ENCODE measurements at regions not wholly inside any gene's neighbourhood (a gene's known extent, or its start where the extent isn't known, plus 50 kb on each side); places are given as distances from the start of the nearest gene placed in this dataset.

- intact Hi-C loops (cut with micrococcal nuclease; ENCODE audit: unreplicated experiment): no loop called here
- in situ Hi-C loops (cut with MboI): no loop called here
- Histone ChIP-seq H3K9me3 (replicated peaks; ENCODE audit: control insufficient read depth, insufficient read depth, low read length) (no peaks in the 10 kb centered on the region), H4K20me1 (ENCODE audit: control insufficient read depth, insufficient read depth) (no peaks in the 10 kb centered on the region), H3K4me1 (ENCODE audit: control insufficient read depth, insufficient read depth, low read length) (no peaks in the 10 kb centered on the region), H3K79me2 (ENCODE audit: control insufficient read depth, insufficient read depth, low read length) (no peaks in the 10 kb centered on the region), H3K36me3 (ENCODE audit: control insufficient read depth in 2 of 2, insufficient read depth in 2 of 2, low read length in 1 of 2) (no peaks in the 10 kb centered on the region), H3K27me3 (replicated peaks in 1 of 2; ENCODE audit: control insufficient read depth in 2 of 2, insufficient read depth in 2 of 2, low read length in 1 of 2) (no peaks in the 10 kb centered on the region), H3K27ac (ENCODE audit: control insufficient read depth, insufficient read depth) (no peak overlapping the region), H2AFZ (ENCODE audit: control insufficient read depth, low read depth, low read length) (no peak overlapping the region), H3K9ac (ENCODE audit: control insufficient read depth, insufficient read depth, low read length) (no peak overlapping the region), H3K4me3 (no peak overlapping the region), H3K4me2 (ENCODE audit: control insufficient read depth, insufficient read depth) (no peak overlapping the region)
- SMC1A ChIA-PET (ENCODE audit: uncharacterized antibody, unreplicated experiment): no interaction called here
- no peak for TF ChIP-seq JUNB (IDR thresholded peaks at IDR 0.05)
- TF ChIP-seq ZNF622 (IDR thresholded peaks at IDR 0.05): no peak
- TF ChIP-seq ZNF274 (IDR thresholded peaks at IDR 0.05; ENCODE audit: insufficient read depth, insufficient read length): no peak
- TF ChIP-seq YY1 (IDR thresholded peaks at IDR 0.05; ENCODE audit: low read depth, low read length): no peak
- TF ChIP-seq MEF2A (IDR thresholded peaks at IDR 0.05; ENCODE audit: insufficient read depth, low read depth, low read length): no peak
- TF ChIP-seq NR2C2 (IDR thresholded peaks at IDR 0.05; ENCODE audit: borderline replicate concordance, control insufficient read depth, insufficient read length, low read depth): no peak
- WGBS (ENCODE audit: insufficient coverage, insufficient replicate concordance, low lambda C conversion rate, missing lambda C conversion rate): 29% methylated on average over 3 of the region's 3 CpGs
- POLR2A ChIA-PET: no interaction called here
- ATAC-seq (no peak), FAIRE-seq (no peak), DNase-seq (ENCODE audit: low read depth, low spot score) (no peak)
- BruUV-seq (replicated peaks): no TSS peak
- CTCF ChIA-PET: no interaction called here
- RAD21 ChIA-PET (ENCODE audit: unreplicated experiment): no interaction called here
These were observed 533.8 kb upstream of the PCDH9 start for GRCh38 chr13:67763984-67764383.

DNA sequence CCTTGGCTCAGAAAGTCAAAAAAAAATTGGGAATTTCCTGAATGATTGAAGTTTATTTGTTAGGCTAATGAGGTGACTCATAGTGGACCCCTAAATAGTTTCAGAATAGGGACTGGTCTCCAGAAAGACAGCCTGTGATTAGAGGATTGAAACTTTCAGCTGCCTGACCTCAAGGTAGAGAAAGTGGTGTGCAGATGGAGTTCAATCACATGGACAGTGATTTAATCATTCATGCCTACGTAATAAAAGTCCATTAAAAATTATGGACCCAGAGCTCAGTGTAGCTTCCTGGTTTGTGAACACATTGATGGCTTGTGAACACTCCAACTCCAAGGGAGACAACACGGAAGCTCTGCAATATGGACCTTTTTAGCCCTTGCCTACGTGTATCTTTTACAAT, 533.2 kb upstream of the PCDH9 start:
- Histone ChIP-seq H3K4me3 (no peak overlapping the region), H3K36me3 (ENCODE audit: control insufficient read depth in 2 of 2, insufficient read depth in 2 of 2, low read length in 1 of 2) (no peaks in the 10 kb centered on the region), H4K20me1 (ENCODE audit: control insufficient read depth, insufficient read depth) (no peaks in the 10 kb centered on the region), H3K4me2 (ENCODE audit: control insufficient read depth, insufficient read depth) (no peak overlapping the region), H3K27me3 (replicated peaks in 1 of 2; ENCODE audit: control insufficient read depth in 2 of 2, insufficient read depth in 2 of 2, low read length in 1 of 2) (no peaks in the 10 kb centered on the region), H3K4me1 (ENCODE audit: control insufficient read depth, insufficient read depth, low read length) (no peaks in the 10 kb centered on the region), H2AFZ (ENCODE audit: control insufficient read depth, low read depth, low read length) (no peak overlapping the region), H3K79me2 (ENCODE audit: control insufficient read depth, insufficient read depth, low read length) (no peaks in the 10 kb centered on the region), H3K9ac (ENCODE audit: control insufficient read depth, insufficient read depth, low read length) (no peak overlapping the region), H3K27ac (ENCODE audit: control insufficient read depth, insufficient read depth) (no peak overlapping the region), H3K9me3 (replicated peaks; ENCODE audit: control insufficient read depth, insufficient read depth, low read length) (no peaks in the 10 kb centered on the region)
- in situ Hi-C loops (cut with MboI): no loop called here
- ChIA-PET RAD21 (ENCODE audit: unreplicated experiment) (no interaction called here), SMC1A (ENCODE audit: uncharacterized antibody, unreplicated experiment) (no interaction called here), CTCF (no interaction called here), POLR2A (no interaction called here)
- ATAC-seq (peak; percentile 36; the same call in 1 of the 3 replicates), FAIRE-seq (no peak), DNase-seq (ENCODE audit: low read depth, low spot score) (no peak)
- intact Hi-C loops (cut with micrococcal nuclease; ENCODE audit: unreplicated experiment): no loop called here
- no TSS peak for BruUV-seq (replicated peaks)
- 3% methylated on average over 3 of the region's 3 CpGs for WGBS (ENCODE audit: insufficient coverage, insufficient replicate concordance, low lambda C conversion rate, missing lambda C conversion rate)
- TF ChIP-seq TBL1XR1 (IDR thresholded peaks at IDR 0.05; ENCODE audit: low read depth, low read length) (no peak), TCF3 (IDR thresholded peaks at IDR 0.05; ENCODE audit: borderline replicate concordance, insufficient read depth, low read depth, low read length) (no peak), YY1 (IDR thresholded peaks at IDR 0.05; ENCODE audit: low read depth, low read length) (no peak), HDAC2 (IDR thresholded peaks at IDR 0.05) (no peak), RFX5 (IDR thresholded peaks at IDR 0.05; ENCODE audit: low read depth, low read length) (no peak), BRCA1 (IDR thresholded peaks at IDR 0.05; ENCODE audit: low read depth, low read length) (no peak), HDAC6 (IDR thresholded peaks at IDR 0.05; ENCODE audit: unreplicated experiment) (no peak), STAT3 (IDR thresholded peaks at IDR 0.05; ENCODE audit: low read depth, low read length) (no peak), JUND (IDR thresholded peaks at IDR 0.05; ENCODE audit: low read depth, low read length) (no peak), EGR1 (IDR thresholded peaks at IDR 0.05; ENCODE audit: borderline replicate concordance in 1 of 2, low read depth in 2 of 2, low read length in 2 of 2) (no peak), NFIC (IDR thresholded peaks at IDR 0.05; ENCODE audit: low read depth, low read length) (no peak), ZNF384 (IDR thresholded peaks at IDR 0.05; ENCODE audit: borderline replicate concordance, low read depth, low read length) (no peak), RCOR1 (conservative IDR thresholded peaks at IDR 0.05; ENCODE audit: low read depth, low read length) (no peak), BMI1 (IDR thresholded peaks at IDR 0.05; ENCODE audit: borderline replicate concordance) (no peak), SIX5 (IDR thresholded peaks at IDR 0.05; ENCODE audit: low read depth, low read length, severe bottlenecking) (no peak), CBX3 (IDR thresholded peaks at IDR 0.05; ENCODE audit: borderline replicate concordance, low read depth) (no peak)
- TF ChIP-seq, protein P1, sequence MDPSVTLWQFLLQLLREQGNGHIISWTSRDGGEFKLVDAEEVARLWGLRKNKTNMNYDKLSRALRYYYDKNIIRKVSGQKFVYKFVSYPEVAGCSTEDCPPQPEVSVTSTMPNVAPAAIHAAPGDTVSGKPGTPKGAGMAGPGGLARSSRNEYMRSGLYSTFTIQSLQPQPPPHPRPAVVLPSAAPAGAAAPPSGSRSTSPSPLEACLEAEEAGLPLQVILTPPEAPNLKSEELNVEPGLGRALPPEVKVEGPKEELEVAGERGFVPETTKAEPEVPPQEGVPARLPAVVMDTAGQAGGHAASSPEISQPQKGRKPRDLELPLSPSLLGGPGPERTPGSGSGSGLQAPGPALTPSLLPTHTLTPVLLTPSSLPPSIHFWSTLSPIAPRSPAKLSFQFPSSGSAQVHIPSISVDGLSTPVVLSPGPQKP (IDR thresholded peaks at IDR 0.05; ENCODE audit: low read depth, low read length): no peak
